ENCODE measurements at regions not wholly inside any gene's neighbourhood (a gene's known extent, or its start where the extent isn't known, plus 50 kb on each side); places are given as distances from the start of the nearest gene placed in this dataset.
"Not testable (repeated sequence)": the region's sequence is repeated elsewhere in the genome, so short reads cannot be mapped to it uniquely, and the experiment has no call there.

DNA sequence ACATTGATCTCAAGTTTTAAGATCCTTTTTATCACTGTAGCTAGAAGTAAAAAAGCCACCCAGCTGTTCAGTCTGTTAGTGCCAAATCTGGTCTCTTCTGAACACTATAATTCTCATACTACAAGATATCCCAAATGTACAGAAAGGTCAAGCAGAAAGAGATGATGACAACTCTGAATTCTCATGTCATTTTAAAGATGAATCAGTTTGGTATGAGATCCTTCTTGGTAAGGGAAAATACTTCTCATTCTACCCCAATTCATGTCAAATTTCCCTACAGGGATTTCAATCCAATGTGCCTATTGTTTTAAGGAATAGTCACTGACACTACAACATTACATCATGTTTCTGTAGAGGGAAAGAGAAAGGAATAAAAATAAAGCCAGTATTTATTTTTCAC, 184.5 kb downstream of the CPEB2 start:
- no peaks in the 10 kb centered on the region for H3K36me3 ChIP-seq (ENCODE audit: insufficient read depth, low read length)
- no peaks in the 10 kb centered on the region for H3K79me2 ChIP-seq (ENCODE audit: control insufficient read depth, insufficient read depth, low read length, unreplicated experiment)
- H3K4me3 ChIP-seq (ENCODE audit: low read depth, low read length): no peak overlapping the region
- no peaks in the 10 kb centered on the region for H3K27me3 ChIP-seq (ENCODE audit: insufficient read depth, low read length)
- no peak overlapping the region for H2AFZ ChIP-seq (ENCODE audit: low read length, unreplicated experiment)
- peaks cover 12% of the 10 kb centered on the region for H3K4me1 ChIP-seq (ENCODE audit: control insufficient read depth, insufficient read depth, low read length, unreplicated experiment)
- no peak overlapping the region for H3K27ac ChIP-seq (ENCODE audit: low read depth, low read length)

DNA sequence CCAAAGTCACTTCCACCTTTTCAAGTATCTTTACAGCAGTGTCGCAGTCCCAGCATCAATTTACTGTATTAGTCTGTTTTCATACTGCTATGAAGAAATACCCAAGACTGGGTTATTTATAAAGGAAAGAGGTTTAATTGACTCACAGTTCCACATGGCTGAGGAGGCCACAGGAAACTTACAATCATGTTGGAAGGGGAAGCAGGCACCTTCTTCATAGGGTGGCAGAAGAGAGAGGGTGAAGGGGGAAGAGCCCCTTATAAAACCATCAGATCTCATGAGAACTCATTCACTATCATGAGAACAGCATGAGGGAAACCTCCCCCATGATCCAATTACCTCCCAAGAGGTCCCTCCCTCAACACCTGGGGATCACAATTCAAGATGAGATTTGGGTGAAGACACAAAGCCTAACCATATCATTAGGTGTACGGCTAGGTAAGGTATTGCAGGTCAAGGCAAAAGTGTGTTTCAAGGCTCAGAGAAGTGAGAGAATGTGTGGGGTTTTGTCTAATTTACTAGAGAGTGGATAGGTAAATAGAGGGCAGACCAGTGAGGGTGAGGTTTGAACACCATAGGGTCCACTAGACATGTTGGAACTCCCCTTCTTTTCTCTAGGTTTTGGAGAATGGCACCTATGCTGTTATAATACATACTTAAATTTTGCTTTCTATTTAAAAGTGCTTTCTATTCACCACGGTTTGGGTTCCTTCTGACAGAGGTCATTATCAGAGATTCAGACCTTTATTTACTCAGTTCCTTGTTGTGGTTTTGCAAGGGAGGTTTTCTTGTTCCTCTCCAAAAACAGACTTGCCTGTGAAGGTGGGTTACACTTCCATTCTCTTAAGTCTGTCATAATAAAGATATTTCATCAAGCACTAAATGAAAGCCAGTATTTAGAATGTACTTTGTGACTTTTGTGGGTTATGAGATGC, 186.6 kb downstream of the CPEB2 start:
- Histone ChIP-seq H2AFZ (ENCODE audit: low read length, unreplicated experiment) (no peak overlapping the region), H3K36me3 (ENCODE audit: insufficient read depth, low read length) (no peaks in the 10 kb centered on the region), H3K4me3 (ENCODE audit: low read depth, low read length) (no peak overlapping the region), H3K4me1 (ENCODE audit: control insufficient read depth, insufficient read depth, low read length, unreplicated experiment) (no peaks in the 10 kb centered on the region), H3K27ac (ENCODE audit: low read depth, low read length) (no peak overlapping the region), H3K79me2 (ENCODE audit: control insufficient read depth, insufficient read depth, low read length, unreplicated experiment) (no peaks in the 10 kb centered on the region), H3K27me3 (ENCODE audit: insufficient read depth, low read length) (no peaks in the 10 kb centered on the region)

DNA sequence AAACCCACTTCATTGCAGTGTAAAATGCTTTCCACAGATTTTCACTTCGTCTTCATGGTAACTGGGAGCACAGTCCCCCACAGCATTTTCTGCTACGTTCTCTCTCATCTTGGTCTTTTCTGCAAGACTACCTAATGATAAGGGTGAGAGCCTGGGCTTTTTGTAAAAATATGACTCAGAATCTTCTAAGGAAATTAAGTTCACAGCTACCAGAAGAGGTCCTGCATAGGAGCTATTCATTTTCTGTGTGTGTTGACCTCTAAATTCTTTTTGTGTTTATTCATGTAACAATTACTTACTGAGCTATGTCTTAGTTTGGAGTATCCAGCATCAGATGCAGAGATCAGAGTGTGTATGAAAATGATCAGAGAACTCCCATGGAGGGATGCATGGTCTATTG, 192.2 kb downstream of the CPEB2 start:
- no peaks in the 10 kb centered on the region for H3K79me2 ChIP-seq (ENCODE audit: control insufficient read depth, insufficient read depth, low read length, unreplicated experiment)
- no peaks in the 10 kb centered on the region for H3K27me3 ChIP-seq (ENCODE audit: insufficient read depth, low read length)
- H3K27ac ChIP-seq (ENCODE audit: low read depth, low read length): no peak overlapping the region
- peaks cover 12% of the 10 kb centered on the region for H3K4me1 ChIP-seq (ENCODE audit: control insufficient read depth, insufficient read depth, low read length, unreplicated experiment)
- H3K36me3 ChIP-seq (ENCODE audit: insufficient read depth, low read length): no peaks in the 10 kb centered on the region
- H3K4me3 ChIP-seq (ENCODE audit: low read depth, low read length): no peak overlapping the region
- H2AFZ ChIP-seq (ENCODE audit: low read length, unreplicated experiment): no peak overlapping the region

DNA sequence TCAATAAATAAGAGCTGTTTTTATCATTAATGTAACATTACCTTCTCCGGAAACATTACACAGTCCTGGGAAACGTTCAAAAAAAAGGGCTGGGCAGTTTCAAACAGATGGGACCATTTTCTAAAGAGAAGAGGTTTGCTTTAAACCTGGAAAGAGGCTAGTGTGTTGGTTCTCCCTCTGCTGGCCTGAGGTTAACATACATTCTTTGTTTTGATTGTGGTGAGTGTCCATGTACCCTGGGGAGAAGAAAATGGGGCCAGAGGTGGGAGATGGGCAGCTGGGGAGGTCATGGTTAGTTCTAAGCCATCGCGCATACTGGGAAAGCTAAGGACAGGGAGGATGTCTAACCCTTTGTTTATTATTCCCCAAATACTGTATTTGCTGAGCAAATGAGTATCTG, 194.7 kb downstream of the CPEB2 start:
- H3K27ac ChIP-seq (ENCODE audit: low read depth, low read length): no peak overlapping the region
- H3K79me2 ChIP-seq (ENCODE audit: control insufficient read depth, insufficient read depth, low read length, unreplicated experiment): no peaks in the 10 kb centered on the region
- no peaks in the 10 kb centered on the region for H3K27me3 ChIP-seq (ENCODE audit: insufficient read depth, low read length)
- no peak overlapping the region for H3K4me3 ChIP-seq (ENCODE audit: low read depth, low read length)
- H3K4me1 ChIP-seq (ENCODE audit: control insufficient read depth, insufficient read depth, low read length, unreplicated experiment): peaks cover 12% of the 10 kb centered on the region
- no peak overlapping the region for H2AFZ ChIP-seq (ENCODE audit: low read length, unreplicated experiment)
- H3K36me3 ChIP-seq (ENCODE audit: insufficient read depth, low read length): no peaks in the 10 kb centered on the region

DNA sequence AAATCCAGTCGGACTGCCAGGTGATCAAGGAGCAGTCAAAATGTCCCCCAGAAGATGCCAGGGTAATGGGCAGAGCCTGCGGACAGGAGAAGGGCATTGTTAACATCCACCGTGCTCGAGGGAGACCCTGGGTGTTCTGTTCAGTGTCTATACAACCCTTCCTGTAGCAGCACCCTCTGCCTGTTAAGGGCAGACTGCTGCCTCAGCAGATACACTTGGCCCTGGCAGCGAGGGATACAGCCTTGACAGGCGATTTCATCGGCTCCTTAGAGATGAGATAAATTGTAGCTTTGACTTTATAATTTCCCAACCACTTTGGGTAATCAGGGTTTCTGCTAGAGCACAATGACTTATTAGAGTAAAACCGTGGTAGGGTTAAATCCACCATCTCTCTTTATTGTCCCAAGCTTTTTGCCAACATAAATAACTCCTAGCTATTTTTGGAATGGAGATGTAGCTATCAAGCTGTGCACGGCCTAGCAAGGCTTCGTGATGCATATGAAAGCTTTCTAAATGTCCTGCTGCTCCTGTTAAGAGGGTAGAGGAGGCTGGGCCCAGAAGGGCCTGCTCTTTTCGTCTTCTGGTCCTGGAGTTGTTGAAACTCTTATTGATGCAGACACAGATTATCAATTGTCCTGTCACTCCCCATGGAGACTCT, 195.9 kb downstream of the CPEB2 start:
- Histone ChIP-seq H3K27me3 (ENCODE audit: insufficient read depth, low read length) (no peaks in the 10 kb centered on the region), H3K79me2 (ENCODE audit: control insufficient read depth, insufficient read depth, low read length, unreplicated experiment) (no peaks in the 10 kb centered on the region), H3K4me1 (ENCODE audit: control insufficient read depth, insufficient read depth, low read length, unreplicated experiment) (peaks cover 12% of the 10 kb centered on the region), H2AFZ (ENCODE audit: low read length, unreplicated experiment) (no peak overlapping the region), H3K4me3 (ENCODE audit: low read depth, low read length) (no peak overlapping the region), H3K27ac (ENCODE audit: low read depth, low read length) (no peak overlapping the region), H3K36me3 (ENCODE audit: insufficient read depth, low read length) (no peaks in the 10 kb centered on the region)

DNA sequence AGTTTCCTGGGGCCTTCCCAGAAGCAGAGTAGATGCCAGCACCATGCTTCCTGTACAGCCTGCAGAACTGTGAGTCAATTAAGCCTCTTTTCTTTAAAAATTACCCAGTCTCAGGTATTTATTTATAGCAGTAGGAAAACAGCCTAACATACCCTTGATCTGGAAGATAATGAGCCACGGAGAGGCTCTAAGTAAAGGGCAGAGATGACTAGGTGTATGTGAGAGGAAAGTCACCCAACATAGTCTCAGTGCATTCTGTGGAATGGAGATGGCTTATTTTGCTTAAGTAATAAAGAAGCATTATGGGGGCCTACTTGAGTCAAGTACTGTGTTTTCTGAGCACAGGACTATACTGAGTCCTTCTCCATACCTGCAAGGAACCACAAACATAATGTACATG, 199.5 kb downstream of the CPEB2 start:
- H3K36me3 ChIP-seq (ENCODE audit: insufficient read depth, low read length): no peaks in the 10 kb centered on the region

DNA sequence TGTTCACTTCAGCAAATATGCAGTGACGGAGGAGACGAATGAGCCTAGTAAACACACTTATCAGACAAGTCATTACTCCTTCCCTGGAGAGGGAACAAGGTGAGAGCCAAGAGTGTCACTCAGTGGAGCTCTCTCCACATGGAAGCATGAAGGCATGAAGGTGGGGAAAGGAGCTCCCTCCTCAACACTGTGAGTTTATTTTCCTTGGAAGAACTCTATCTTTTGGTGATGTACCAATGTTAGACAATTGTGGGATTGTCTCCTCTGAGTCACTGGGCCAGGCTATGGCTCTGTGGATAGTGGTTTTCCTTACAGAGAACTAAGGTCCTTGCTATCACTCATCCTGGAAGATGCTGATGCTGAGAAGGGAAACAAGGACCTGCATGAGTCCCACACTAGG, 200.2 kb downstream of the CPEB2 start:
- H3K27ac ChIP-seq (ENCODE audit: low read depth, low read length): no peak overlapping the region
- H3K4me3 ChIP-seq (ENCODE audit: low read depth, low read length): no peak overlapping the region
- H3K4me1 ChIP-seq (ENCODE audit: control insufficient read depth, insufficient read depth, low read length, unreplicated experiment): no peaks in the 10 kb centered on the region
- H3K79me2 ChIP-seq (ENCODE audit: control insufficient read depth, insufficient read depth, low read length, unreplicated experiment): no peaks in the 10 kb centered on the region
- H3K36me3 ChIP-seq (ENCODE audit: insufficient read depth, low read length): no peaks in the 10 kb centered on the region
- no peaks in the 10 kb centered on the region for H3K27me3 ChIP-seq (ENCODE audit: insufficient read depth, low read length)
- H2AFZ ChIP-seq (ENCODE audit: low read length, unreplicated experiment): no peak overlapping the region

More for the DNA sequence above, 199.5 kb downstream of the CPEB2 start:
- Histone ChIP-seq H3K4me1 (ENCODE audit: control insufficient read depth, insufficient read depth, low read length, unreplicated experiment) (peaks cover 6% of the 10 kb centered on the region), H2AFZ (ENCODE audit: low read length, unreplicated experiment) (no peak overlapping the region), H3K4me3 (ENCODE audit: low read depth, low read length) (no peak overlapping the region), H3K79me2 (ENCODE audit: control insufficient read depth, insufficient read depth, low read length, unreplicated experiment) (no peaks in the 10 kb centered on the region), H3K27ac (ENCODE audit: low read depth, low read length) (no peak overlapping the region), H3K27me3 (ENCODE audit: insufficient read depth, low read length) (no peaks in the 10 kb centered on the region)

DNA sequence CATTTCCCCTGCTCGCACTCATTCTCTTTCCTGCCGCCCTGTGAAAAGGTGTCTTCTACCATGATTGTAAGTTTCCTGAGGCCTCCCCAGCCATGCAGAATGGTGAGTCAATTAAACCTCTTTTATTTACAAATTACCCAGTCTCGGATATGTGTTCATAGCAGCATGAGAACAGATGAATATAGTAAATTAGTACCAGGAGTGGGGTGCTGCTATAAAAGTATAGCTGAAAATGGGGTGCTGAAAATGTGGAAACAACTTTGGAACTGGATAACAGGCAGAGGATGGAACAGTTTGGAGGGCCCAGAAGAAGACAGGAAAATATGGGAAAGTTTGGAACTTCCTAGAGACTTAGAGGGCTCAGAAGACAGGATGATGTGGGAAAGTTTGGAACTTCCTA, 204.2 kb downstream of the CPEB2 start:
- not testable (repeated sequence) for H3K4me1 ChIP-seq (ENCODE audit: control insufficient read depth, insufficient read depth, low read length, unreplicated experiment); H3K27ac ChIP-seq (ENCODE audit: low read depth, low read length); H3K36me3 ChIP-seq (ENCODE audit: insufficient read depth, low read length); H3K27me3 ChIP-seq (ENCODE audit: insufficient read depth, low read length); H2AFZ ChIP-seq (ENCODE audit: low read length, unreplicated experiment); H3K79me2 ChIP-seq (ENCODE audit: control insufficient read depth, insufficient read depth, low read length, unreplicated experiment); H3K4me3 ChIP-seq (ENCODE audit: low read depth, low read length)

DNA sequence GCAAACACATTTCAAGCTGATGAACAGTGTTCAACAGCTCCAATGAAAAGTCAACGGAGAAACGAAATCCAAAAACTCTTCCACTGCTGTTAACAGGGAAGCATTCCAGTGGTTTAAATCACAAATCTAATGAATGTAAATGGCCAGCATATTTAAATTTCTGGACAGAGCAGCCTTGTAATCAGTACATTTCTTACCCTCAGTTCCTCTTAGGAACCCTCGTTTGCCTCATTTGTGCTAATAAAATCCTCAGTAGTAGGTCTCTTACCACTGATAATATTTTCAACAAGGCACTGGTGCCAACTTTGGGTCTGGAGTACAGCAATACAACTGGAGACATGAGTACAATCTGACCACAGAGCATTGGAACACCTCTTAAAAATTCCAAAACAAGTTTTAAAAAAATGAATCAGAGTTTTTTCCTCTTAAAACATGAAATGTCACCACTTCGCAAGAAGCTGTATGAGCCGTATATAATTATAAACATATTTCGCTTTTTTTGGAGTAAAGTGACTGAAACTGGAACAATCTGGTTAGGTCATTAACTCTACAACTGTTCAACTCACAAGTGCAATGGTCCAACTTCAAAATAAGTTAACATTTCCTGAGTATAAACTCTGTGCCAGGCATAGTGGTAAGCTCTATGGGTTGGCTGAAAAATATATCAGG, 211.2 kb downstream of the CPEB2 start:
- no peaks in the 10 kb centered on the region for H3K79me2 ChIP-seq (ENCODE audit: control insufficient read depth, insufficient read depth, low read length, unreplicated experiment)
- no peaks in the 10 kb centered on the region; the same call in 1 of the 2 replicates for H3K27me3 ChIP-seq (ENCODE audit: insufficient read depth, low read length)
- H2AFZ ChIP-seq (ENCODE audit: low read length, unreplicated experiment): no peak overlapping the region
- no peaks in the 10 kb centered on the region for H3K4me1 ChIP-seq (ENCODE audit: control insufficient read depth, insufficient read depth, low read length, unreplicated experiment)
- H3K27ac ChIP-seq (ENCODE audit: low read depth, low read length): no peak overlapping the region
- no peaks in the 10 kb centered on the region for H3K36me3 ChIP-seq (ENCODE audit: insufficient read depth, low read length)
- H3K4me3 ChIP-seq (ENCODE audit: low read depth, low read length): no peak overlapping the region

DNA sequence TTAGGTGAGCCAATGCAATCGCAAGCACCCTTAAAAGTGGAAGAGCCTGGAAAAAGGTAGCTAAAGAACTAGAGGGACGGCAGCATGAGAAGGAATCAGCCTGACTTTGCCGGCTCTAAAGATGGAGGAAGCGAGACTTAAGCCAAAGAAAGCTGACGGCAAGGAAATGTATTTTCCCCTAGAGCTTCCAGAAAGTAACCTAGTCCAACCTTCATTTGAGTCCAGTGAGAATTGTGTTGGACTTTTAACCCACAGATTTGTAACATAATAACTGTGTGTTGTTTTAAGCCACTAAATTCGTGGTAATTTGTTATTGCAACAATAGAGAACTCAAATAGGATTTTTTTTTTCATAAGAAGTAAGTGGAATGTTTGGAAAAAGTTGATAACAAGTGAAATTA, 212.7 kb upstream of the C1QTNF7 start:
- no peaks in the 10 kb centered on the region for H3K36me3 ChIP-seq (ENCODE audit: insufficient read depth, low read length)
- no peak overlapping the region for H3K27ac ChIP-seq (ENCODE audit: low read depth, low read length)
- no peak overlapping the region for H3K4me3 ChIP-seq (ENCODE audit: low read depth, low read length)
- no peak overlapping the region for H2AFZ ChIP-seq (ENCODE audit: low read length, unreplicated experiment)
- no peaks in the 10 kb centered on the region for H3K79me2 ChIP-seq (ENCODE audit: control insufficient read depth, insufficient read depth, low read length, unreplicated experiment)
- H3K4me1 ChIP-seq (ENCODE audit: control insufficient read depth, insufficient read depth, low read length, unreplicated experiment): no peaks in the 10 kb centered on the region
- H3K27me3 ChIP-seq (ENCODE audit: insufficient read depth, low read length): no peaks in the 10 kb centered on the region; the same call in 1 of the 2 replicates
